GM12873 (cell line): ENCODE measurements at regions not wholly inside any gene's neighbourhood (a gene's known extent, or its start where the extent isn't known, plus 50 kb on each side); places are given as distances from the start of the nearest gene placed in this dataset.

Source experiments
- CTCF ChIP-seq: IDR thresholded peaks from 2 replicates; pipeline ENCODE4 v1.5.1; 2012; ENCODE audit warnings: low read depth, mild to moderate bottlenecking, moderate library complexity, low read length, control low read depth; ENCODE audit not compliant: insufficient read depth; ENCODE audit errors: missing control alignments

GRCh38 chr4:187209921-187210613 is 486.4 kb upstream of the FAT1 start:
- TF ChIP-seq CTCF = no peak

- TF ChIP-seq CTCF = no peak
Measured at GRCh38 chr4:187212446-187213080, 488.9 kb upstream of the FAT1 start.

- TF ChIP-seq CTCF = no peak
Measured at GRCh38 chr4:187215438-187215837, 491.8 kb upstream of the FAT1 start.

- no peak for TF ChIP-seq CTCF
Measured at GRCh38 chr4:187218705-187219245, 495.1 kb upstream of the FAT1 start.

GRCh38 chr4:187224560-187224959 is 500.9 kb upstream of the FAT1 start:
- TF ChIP-seq CTCF = no peak

GRCh38 chr4:187227907-187228704 is 504.4 kb upstream of the FAT1 start:
- no peak for TF ChIP-seq CTCF

GRCh38 chr4:187232196-187232595 is 508.5 kb upstream of the FAT1 start:
- TF ChIP-seq CTCF = no peak
